ENCODE measurements at regions not wholly inside any gene's neighbourhood (a gene's known extent, or its start where the extent isn't known, plus 50 kb on each side); places are given as distances from the start of the nearest gene placed in this dataset.
"Not testable (repeated sequence)": the region's sequence is repeated elsewhere in the genome, so short reads cannot be mapped to it uniquely, and the experiment has no call there.

- no peaks in the 10 kb centered on the region for H3K9me3 ChIP-seq (ENCODE audit: control insufficient read depth, low read length)
- ATAC-seq = no peak
- 72% methylated on average over 3 of the region's 3 CpGs for WGBS
- H3K4me3 ChIP-seq (ENCODE audit: low read length) = no peak overlapping the region
- H3K27me3 ChIP-seq (ENCODE audit: control insufficient read depth, insufficient read depth) = no peaks in the 10 kb centered on the region
- H3K4me1 ChIP-seq (ENCODE audit: control insufficient read depth, insufficient read depth, low read length) = no peaks in the 10 kb centered on the region
- H3K27ac ChIP-seq (ENCODE audit: low read length) = no peak overlapping the region
- intact Hi-C loops (cut with DNase I) = no loop called here
- DNase-seq = no peak
Observed at GRCh38 chr13:44726214-44726613, 150.1 kb upstream of the TSC22D1 start.

- 66% methylated on average over 3 of the region's 3 CpGs for WGBS
- DNase-seq (peak in 1 of 3 donors; percentile 40), ATAC-seq (peak; percentile 36 to 65)
- Histone ChIP-seq H3K27ac (ENCODE audit: low read length) (peak overlapping the region; percentile 85), H3K9me3 (ENCODE audit: control insufficient read depth, low read length) (no peaks in the 10 kb centered on the region), H3K27me3 (ENCODE audit: control insufficient read depth, insufficient read depth) (no peaks in the 10 kb centered on the region), H3K4me3 (ENCODE audit: low read length) (no peak overlapping the region), H3K4me1 (ENCODE audit: control insufficient read depth, insufficient read depth, low read length) (no peaks in the 10 kb centered on the region)
- intact Hi-C loops (cut with DNase I) = no loop called here
Observed at GRCh38 chr13:44719857-44720671, 143.9 kb upstream of the TSC22D1 start.

- no peaks in the 10 kb centered on the region for H3K9me3 ChIP-seq (ENCODE audit: control insufficient read depth, low read length)
- DNase-seq (no peak), ATAC-seq (no peak)
- WGBS = 90% methylated on average over 4 of the region's 4 CpGs
- peaks cover 4% of the 10 kb centered on the region for H3K4me1 ChIP-seq (ENCODE audit: control insufficient read depth, insufficient read depth, low read length)
- no peak overlapping the region for H3K4me3 ChIP-seq (ENCODE audit: low read length)
- H3K27ac ChIP-seq (ENCODE audit: low read length) = no peak overlapping the region
- no peaks in the 10 kb centered on the region for H3K27me3 ChIP-seq (ENCODE audit: control insufficient read depth, insufficient read depth)
- intact Hi-C loops (cut with DNase I) = no loop called here
Observed at GRCh38 chr13:44718467-44718866, 142.3 kb upstream of the TSC22D1 start.

- WGBS = 53% methylated on average over 11 of the region's 11 CpGs
Observed at GRCh38 chr13:44715287-44716230, 139.4 kb upstream of the TSC22D1 start.

DNA sequence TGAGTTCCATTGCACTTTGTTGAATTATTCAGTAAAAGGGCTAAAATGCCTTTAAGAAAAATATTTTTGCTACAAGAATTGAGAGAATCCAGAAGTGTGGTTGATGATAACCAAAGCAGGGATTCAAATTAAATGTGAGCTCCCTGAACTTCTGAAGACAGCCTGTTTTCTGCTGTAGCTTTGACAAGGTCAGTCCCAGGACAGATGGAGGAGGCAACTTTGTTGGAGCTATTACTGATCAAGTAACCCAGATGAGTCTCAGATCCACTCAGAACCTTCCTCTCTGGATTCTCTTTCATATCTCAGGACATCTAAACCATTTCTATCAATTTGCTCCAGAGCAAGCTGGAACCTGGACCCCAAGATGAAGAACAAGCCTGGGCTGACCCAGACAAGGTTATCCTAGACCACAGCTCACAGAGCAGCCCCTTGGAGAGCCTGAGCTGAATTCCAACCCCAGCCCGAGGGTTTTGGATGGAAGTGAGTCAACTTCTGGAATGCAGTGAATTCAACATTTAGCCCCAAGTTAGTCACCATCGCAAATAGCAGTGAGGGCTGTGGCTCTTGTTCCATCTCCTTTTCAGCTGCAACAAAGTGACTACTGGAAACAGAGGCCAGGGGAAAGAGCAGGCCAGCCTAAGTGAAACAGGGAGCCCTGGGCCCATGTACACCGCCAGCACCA, 137.8 kb upstream of the TSC22D1 start:
- H3K27me3 ChIP-seq (ENCODE audit: control insufficient read depth, insufficient read depth) = no peaks in the 10 kb centered on the region
- H3K4me3 ChIP-seq (ENCODE audit: low read length) = no peak overlapping the region
- ATAC-seq = peak; percentile 52 to 65
- DNase-seq = peak; percentile 26 to 51 (median 50)
- H3K27ac ChIP-seq (ENCODE audit: low read length) = peak overlapping the region; percentile 4
- intact Hi-C loops (cut with DNase I) = no loop called here
- no peaks in the 10 kb centered on the region for H3K9me3 ChIP-seq (ENCODE audit: control insufficient read depth, low read length)
- H3K4me1 ChIP-seq (ENCODE audit: control insufficient read depth, insufficient read depth, low read length) = peaks cover 4% of the 10 kb centered on the region
- 66% methylated on average over 3 of the region's 3 CpGs for WGBS

More at GRCh38 chr13:44715287-44716230, 139.4 kb upstream of the TSC22D1 start:
- no peaks in the 10 kb centered on the region for H3K9me3 ChIP-seq (ENCODE audit: control insufficient read depth, low read length)
- H3K27me3 ChIP-seq (ENCODE audit: control insufficient read depth, insufficient read depth) = no peaks in the 10 kb centered on the region
- H3K4me1 ChIP-seq (ENCODE audit: control insufficient read depth, insufficient read depth, low read length) = peaks cover 4% of the 10 kb centered on the region
- intact Hi-C loops (cut with DNase I) = no loop called here
- ATAC-seq (no peak), DNase-seq (no peak)
- no peak overlapping the region for H3K4me3 ChIP-seq (ENCODE audit: low read length)
- H3K27ac ChIP-seq (ENCODE audit: low read length) = no peak overlapping the region

DNA sequence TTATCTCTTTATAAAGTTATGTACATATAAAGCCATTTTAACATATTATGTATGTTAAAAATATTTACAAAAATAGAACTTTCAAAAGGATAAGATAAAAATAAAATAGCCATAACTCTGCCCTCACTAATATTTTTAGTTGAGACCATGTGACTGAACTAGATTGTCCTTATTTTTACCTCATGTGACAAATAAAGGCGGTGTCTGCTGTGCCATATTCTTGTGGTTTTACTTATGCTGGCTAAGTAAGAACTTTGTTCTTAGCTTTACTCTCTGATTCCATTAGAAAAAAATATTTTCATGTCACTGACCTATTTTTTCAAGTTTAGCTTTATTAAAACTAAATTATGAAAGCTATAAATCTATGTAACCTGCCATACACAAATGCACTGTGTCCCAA, 135.6 kb upstream of the TSC22D1 start:
- no peak for DNase-seq
- no peaks in the 10 kb centered on the region for H3K27me3 ChIP-seq (ENCODE audit: control insufficient read depth, insufficient read depth)
- no peaks in the 10 kb centered on the region for H3K9me3 ChIP-seq (ENCODE audit: control insufficient read depth, low read length)
- 82% methylated on average over 1 of the region's 1 CpG for WGBS
- no peak for ATAC-seq
- intact Hi-C loops (cut with DNase I) = no loop called here
- H3K27ac ChIP-seq (ENCODE audit: low read length) = no peak overlapping the region
- H3K4me3 ChIP-seq (ENCODE audit: low read length) = no peak overlapping the region
- H3K4me1 ChIP-seq (ENCODE audit: control insufficient read depth, insufficient read depth, low read length) = peaks cover 4% of the 10 kb centered on the region

GRCh38 chr13:44710576-44710975, 134.4 kb upstream of the TSC22D1 start:
- H3K4me1 ChIP-seq (ENCODE audit: control insufficient read depth, insufficient read depth, low read length) = peaks cover 4% of the 10 kb centered on the region
- DNase-seq (no peak), ATAC-seq (peak in 1 of 2 donors; percentile 55)
- H3K27me3 ChIP-seq (ENCODE audit: control insufficient read depth, insufficient read depth) = no peaks in the 10 kb centered on the region
- intact Hi-C loops (cut with DNase I) = no loop called here
- 74% methylated on average over 2 of the region's 2 CpGs for WGBS
- H3K4me3 ChIP-seq (ENCODE audit: low read length) = no peak overlapping the region
- H3K27ac ChIP-seq (ENCODE audit: low read length) = no peak overlapping the region
- H3K9me3 ChIP-seq (ENCODE audit: control insufficient read depth, low read length) = no peaks in the 10 kb centered on the region

DNA sequence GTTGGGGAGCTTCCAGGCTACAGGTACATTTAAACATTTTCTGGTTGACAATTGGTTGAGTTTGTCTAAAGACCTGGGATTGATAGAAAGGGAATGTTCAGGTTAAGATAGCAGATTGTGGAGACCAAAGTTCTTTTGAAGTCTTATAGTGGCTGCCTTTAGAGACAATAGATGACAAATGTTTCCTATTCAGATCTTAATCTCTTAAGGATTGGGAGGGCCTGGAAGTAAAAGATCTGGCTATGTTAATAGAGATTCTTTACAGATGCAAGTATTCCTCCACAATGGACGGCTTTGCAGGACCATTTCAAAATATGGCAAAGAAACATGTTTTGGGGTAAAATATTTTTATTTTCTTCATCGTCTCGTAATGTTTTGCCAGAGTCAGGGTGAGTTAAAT, 128.7 kb upstream of the TSC22D1 start:
- intact Hi-C loops (cut with DNase I); H3K9me3 ChIP-seq (ENCODE audit: control insufficient read depth, low read length); H3K4me3 ChIP-seq (ENCODE audit: low read length); H3K27ac ChIP-seq (ENCODE audit: low read length); H3K27me3 ChIP-seq (ENCODE audit: control insufficient read depth, insufficient read depth); ATAC-seq; DNase-seq; H3K4me1 ChIP-seq (ENCODE audit: control insufficient read depth, insufficient read depth, low read length): not testable (repeated sequence)
- WGBS = 84% methylated on average over 3 of the region's 3 CpGs

DNA sequence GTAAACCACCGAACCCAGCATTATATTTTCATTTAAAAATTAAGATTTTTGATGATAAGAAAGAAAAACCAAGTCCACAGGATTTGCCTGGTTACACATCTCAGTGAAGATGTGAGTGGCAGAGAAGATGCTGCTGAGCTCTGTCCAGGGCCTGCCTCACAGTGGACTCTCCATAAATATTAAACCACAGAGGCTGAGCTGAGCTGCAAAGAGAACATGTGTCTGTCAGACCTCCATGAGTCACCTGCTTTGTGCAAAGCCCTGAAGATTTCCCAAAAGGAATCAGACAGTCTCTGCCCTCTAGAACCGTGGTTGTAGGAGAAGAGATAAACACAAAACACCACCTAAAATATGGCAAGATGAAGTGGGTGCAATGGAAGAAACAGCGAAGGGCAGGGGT, 127.2 kb upstream of the TSC22D1 start:
- no peak overlapping the region for H3K27ac ChIP-seq (ENCODE audit: low read length)
- intact Hi-C loops (cut with DNase I) = no loop called here
- 83% methylated on average over 3 of the region's 3 CpGs for WGBS

DNA sequence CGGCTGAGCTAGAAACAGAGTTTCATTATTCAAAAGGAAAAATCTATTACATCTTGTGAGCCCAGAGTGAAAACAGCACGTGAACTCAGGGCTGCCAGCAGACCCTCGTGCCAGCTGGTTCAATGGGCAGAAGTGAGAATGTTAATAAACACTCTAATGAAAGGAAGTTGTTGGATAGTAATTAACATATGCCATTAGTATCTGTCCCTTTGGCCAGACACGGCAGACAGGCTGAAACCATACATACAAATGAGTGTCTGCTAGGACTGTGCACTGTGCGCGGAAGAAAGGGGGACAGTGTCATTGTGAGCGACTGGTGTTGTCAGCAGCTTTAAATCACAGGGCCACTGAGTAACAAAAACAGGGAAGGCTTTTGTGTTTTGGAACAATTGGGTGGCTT, 121.9 kb upstream of the TSC22D1 start:
- no peak for ATAC-seq
- Histone ChIP-seq H3K27me3 (ENCODE audit: control insufficient read depth, insufficient read depth) (no peaks in the 10 kb centered on the region), H3K4me3 (ENCODE audit: low read length) (no peak overlapping the region), H3K9me3 (ENCODE audit: control insufficient read depth, low read length) (no peaks in the 10 kb centered on the region), H3K4me1 (ENCODE audit: control insufficient read depth, insufficient read depth, low read length) (no peaks in the 10 kb centered on the region), H3K27ac (ENCODE audit: low read length) (no peak overlapping the region)
- 67% methylated on average over 7 of the region's 7 CpGs for WGBS
- DNase-seq = no peak
- intact Hi-C loops (cut with DNase I) = no loop called here

More for the DNA sequence above, 127.2 kb upstream of the TSC22D1 start:
- Histone ChIP-seq H3K27me3 (ENCODE audit: control insufficient read depth, insufficient read depth) (no peaks in the 10 kb centered on the region), H3K4me3 (ENCODE audit: low read length) (no peak overlapping the region), H3K9me3 (ENCODE audit: control insufficient read depth, low read length) (no peaks in the 10 kb centered on the region), H3K4me1 (ENCODE audit: control insufficient read depth, insufficient read depth, low read length) (no peaks in the 10 kb centered on the region)
- no peak for ATAC-seq
- no peak for DNase-seq

DNA sequence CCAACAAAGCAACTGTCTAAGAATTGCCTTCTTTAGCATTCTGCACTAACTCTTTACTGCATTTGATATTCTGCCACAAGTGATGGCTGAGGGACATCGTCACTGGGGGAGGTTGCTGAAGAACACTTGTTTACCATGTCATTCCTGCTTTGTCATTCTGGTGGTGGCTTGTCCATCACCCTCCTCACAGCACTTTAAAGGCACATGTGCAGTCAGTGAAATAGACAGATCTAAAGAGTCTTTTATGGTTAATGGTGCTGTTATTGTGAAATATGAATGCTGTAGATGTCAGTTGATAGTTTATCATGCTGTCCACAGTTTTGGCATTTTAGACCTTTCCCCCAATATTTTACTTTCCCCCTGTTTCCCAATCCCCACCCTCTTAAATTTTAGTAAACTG, 120.9 kb upstream of the TSC22D1 start:
- no peak overlapping the region for H3K27ac ChIP-seq (ENCODE audit: low read length)
- WGBS = 47% methylated on average over 1 of the region's 1 CpG
- H3K27me3 ChIP-seq (ENCODE audit: control insufficient read depth, insufficient read depth) = no peaks in the 10 kb centered on the region
- H3K4me3 ChIP-seq (ENCODE audit: low read length) = no peak overlapping the region
- no peaks in the 10 kb centered on the region for H3K4me1 ChIP-seq (ENCODE audit: control insufficient read depth, insufficient read depth, low read length)
- H3K9me3 ChIP-seq (ENCODE audit: control insufficient read depth, low read length) = no peaks in the 10 kb centered on the region
- ATAC-seq (no peak), DNase-seq (no peak)
- intact Hi-C loops (cut with DNase I) = no loop called here
